A549 (cell line): ENCODE measurements at regions not wholly inside any gene's neighbourhood (a gene's known extent, or its start where the extent isn't known, plus 50 kb on each side); places are given as distances from the start of the nearest gene placed in this dataset.

Experiments
- ATAC-seq, 2 experiments: fragments of 200-7000 bp in 1 of 2; fragments of >200 bp in 1 of 2; cut with Nextera tagmentation in 1 of 2; cut with Tn5 transposase in 1 of 2; 3 replicates each; pipeline versions ENCODE4 v1.8.0 to v1.9.1; 2018 to 2020; ENCODE audit warnings: mild to moderate bottlenecking in 1 of 2, moderate library complexity in 1 of 2
- CTCF ChIA-PET: fragments of 300-600 bp; sonication (Branson Sonifier 250); formaldehyde crosslinking; extraction: SDS; loops from one replicate; lab custom pipeline; 2021; ENCODE audit warnings: antibody characterized with exemption, inconsistent platforms; lab: Yijun Ruan, JAX
- POLR2A ChIA-PET: fragments of 350-600 bp; formaldehyde crosslinking; extraction: SDS; loops from one replicate; lab custom pipeline; 2021; ENCODE audit warnings: antibody characterized with exemption, inconsistent platforms; lab: Yijun Ruan, JAX
- DNase-seq, 2 experiments: peaks; one replicate each; pipeline versions ENCODE4 v3.0.0 to v3.0.0-alpha.2; 2011 to 2016; ENCODE audit warnings: low read depth in 1 of 2, low spot score in 1 of 2
- FAIRE-seq: peaks from 2 replicates; lab custom pipeline; 2011; peaks lifted over from hg19 to GRCh38; lab: Jason Lieb, UNC
- H3K27ac ChIP-seq, 2 experiments: fragments of >200 bp; sonication (Bioruptor Twin); formaldehyde crosslinking; 3 replicates each; pipeline ENCODE4 v1.5.1; 2016 to 2017
- H3K4me1 ChIP-seq: fragments of >200 bp; sonication (Bioruptor Twin); formaldehyde crosslinking; 3 replicates; pipeline ENCODE4 v1.6.1; 2016
- H3K4me2 ChIP-seq: fragments of >200 bp; sonication (Bioruptor Twin); formaldehyde crosslinking; 3 replicates; pipeline ENCODE4 v1.6.1; 2016
- H3K4me3 ChIP-seq: fragments of >200 bp; sonication (Bioruptor Twin); formaldehyde crosslinking; 3 replicates; pipeline ENCODE4 v1.5.1; 2016
- H3K9me3 ChIP-seq: fragments of >200 bp; sonication (Bioruptor Twin); formaldehyde crosslinking; 3 replicates; pipeline ENCODE4 v1.6.1; 2016
- CBX2 ChIP-seq: fragments of 200-600 bp; sonication (generic); IDR thresholded peaks from 2 replicates; pipeline ENCODE4 v1.6.1; 2016; ENCODE audit warnings: low read depth, mild to moderate bottlenecking, borderline replicate concordance
- CHD2 ChIP-seq: fragments of 150-350 bp; IDR thresholded peaks from 2 replicates; pipeline ENCODE4 v1.6.1; 2014; ENCODE audit warnings: low read length; ENCODE audit not compliant: partially characterized antibody
- FOSB ChIP-seq: fragments of 250-450 bp; sonication (Bioruptor Pico); IDR thresholded peaks from 2 replicates; pipeline ENCODE4 v1.5.0; 2020; ENCODE audit warnings: mild to moderate bottlenecking, moderate library complexity
- FOSL2 ChIP-seq, 2 experiments: fragments of 450-650 bp in 1 of 2; fragments of >200 bp in 1 of 2; sonication (Bioruptor Twin) in 1 of 2; formaldehyde crosslinking; IDR thresholded peaks; 2 replicates each; pipeline versions ENCODE4 v1.5.0 to v1.6.1; 2016 to 2020; ENCODE audit warnings: mild to moderate bottlenecking in 1 of 2, moderate library complexity in 1 of 2
- GATA3 ChIP-seq: IDR thresholded peaks from 2 replicates; pipeline ENCODE4 v1.6.1; 2012; ENCODE audit warnings: borderline replicate concordance
- HEYL ChIP-seq: fragments of 250-450 bp; sonication (Bioruptor Pico); IDR thresholded peaks from 2 replicates; pipeline ENCODE4 v1.8.0; 2021; ENCODE audit warnings: mild to moderate bottlenecking, moderate library complexity
- HOXA7 ChIP-seq: fragments of 250-450 bp; sonication (Bioruptor Pico); IDR thresholded peaks from 2 replicates; pipeline ENCODE4 v1.5.0; 2020; ENCODE audit warnings: mild to moderate bottlenecking, moderate library complexity
- HOXB5 ChIP-seq: fragments of 250-450 bp; sonication (Bioruptor Pico); IDR thresholded peaks from 2 replicates; pipeline ENCODE4 v1.5.0; 2020; ENCODE audit warnings: mild to moderate bottlenecking, moderate library complexity
- JUNB ChIP-seq: fragments of >200 bp; sonication (Bioruptor Twin); formaldehyde crosslinking; IDR thresholded peaks from 2 replicates; pipeline ENCODE4 v1.6.1; 2016
- KDM5A ChIP-seq: fragments of 200-600 bp; sonication (generic); IDR thresholded peaks from 2 replicates; pipeline ENCODE4 v1.6.1; 2016; ENCODE audit warnings: antibody characterized with exemption, mild to moderate bottlenecking
- MAFK ChIP-seq: fragments of 450-650 bp; IDR thresholded peaks from 2 replicates; pipeline ENCODE4 v1.6.1; 2014; ENCODE audit not compliant: partially characterized antibody
- NFE2L2 ChIP-seq: fragments of 150-350 bp; conservative IDR thresholded peaks from 2 replicates; pipeline ENCODE4 v1.6.1; 2014; ENCODE audit warnings: low read length
- RAD21 ChIP-seq, 2 experiments: fragments of >200 bp in 1 of 2; sonication (Bioruptor Twin) in 1 of 2; formaldehyde crosslinking in 1 of 2; IDR thresholded peaks in 1 of 2; conservative IDR thresholded peaks in 1 of 2; 2 replicates in 1 of 2; 3 replicates in 1 of 2; pipeline ENCODE4 v1.6.1; 2012 to 2018; ENCODE audit warnings: inconsistent platforms in 1 of 2
- SREBF2 ChIP-seq: fragments of 450-650 bp; IDR thresholded peaks from 2 replicates; pipeline ENCODE4 v1.6.1; 2014; ENCODE audit warnings: mild to moderate bottlenecking, moderate library complexity
- ZFP36 ChIP-seq: fragments of 450-650 bp; IDR thresholded peaks from 2 replicates; pipeline ENCODE4 v1.6.1; 2014; ENCODE audit warnings: borderline replicate concordance; ENCODE audit not compliant: partially characterized antibody
- ZSCAN20 ChIP-seq: fragments of 250-450 bp; sonication (Bioruptor Pico); IDR thresholded peaks from 2 replicates; pipeline ENCODE4 v1.8.0; 2022; ENCODE audit warnings: mild to moderate bottlenecking, moderate library complexity
- WGBS: methylation state at CpG from one replicate; pipeline ENCODE4 v1.1.6; 2017; ENCODE audit errors: missing lambda C conversion rate; 5-methylcytosine and 5-hydroxymethylcytosine counted together
- TF ChIP-seq, protein P1 (sequence below): fragments of 250-450 bp; sonication (Bioruptor Pico); IDR thresholded peaks from 2 replicates; pipeline ENCODE4 v1.5.0; 2021; ENCODE audit warnings: mild to moderate bottlenecking, moderate library complexity, borderline replicate concordance
- TF ChIP-seq, protein P2 (sequence below): fragments of >200 bp; sonication (Bioruptor Twin); formaldehyde crosslinking; IDR thresholded peaks from 3 replicates; pipeline ENCODE4 v1.6.1; 2016
- TF ChIP-seq, protein P3 (sequence below): IDR thresholded peaks from 2 replicates; pipeline ENCODE4 v1.6.1; 2012
- TF ChIP-seq, protein P4 (sequence below): fragments of 200-600 bp; sonication (generic); IDR thresholded peaks from 2 replicates; pipeline ENCODE4 v1.6.1; 2016; ENCODE audit warnings: antibody characterized with exemption, mild to moderate bottlenecking, moderate library complexity

DNA sequence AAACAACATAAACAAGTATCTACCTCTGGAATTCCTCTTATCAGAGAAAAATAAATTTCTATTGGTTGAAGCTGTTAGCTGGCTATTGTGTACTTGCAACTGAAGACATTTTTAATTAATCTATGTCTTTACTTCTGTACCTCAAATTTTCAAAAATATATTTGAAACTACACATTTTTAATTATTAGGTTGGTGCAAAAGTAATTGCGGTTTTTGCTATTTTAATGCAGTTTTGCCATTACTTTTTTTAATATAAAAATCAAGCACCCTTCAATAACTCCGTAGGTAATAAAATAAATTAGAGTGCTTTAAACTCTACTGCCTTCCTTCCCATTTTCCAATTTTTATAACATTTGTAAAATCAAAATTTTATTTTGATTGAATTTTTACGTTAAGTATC is 262.1 kb upstream of the DUSP10 start (continued):
- TF ChIP-seq RAD21 (conservative IDR thresholded peaks at IDR 0.05 in 1 of 2, IDR thresholded peaks at IDR 0.05 in 1 of 2) (no peak), CBX2 (no peak), CHD2 (no peak), HOXA7 (CRISPR knock-in tag) (no peak)

DNA sequence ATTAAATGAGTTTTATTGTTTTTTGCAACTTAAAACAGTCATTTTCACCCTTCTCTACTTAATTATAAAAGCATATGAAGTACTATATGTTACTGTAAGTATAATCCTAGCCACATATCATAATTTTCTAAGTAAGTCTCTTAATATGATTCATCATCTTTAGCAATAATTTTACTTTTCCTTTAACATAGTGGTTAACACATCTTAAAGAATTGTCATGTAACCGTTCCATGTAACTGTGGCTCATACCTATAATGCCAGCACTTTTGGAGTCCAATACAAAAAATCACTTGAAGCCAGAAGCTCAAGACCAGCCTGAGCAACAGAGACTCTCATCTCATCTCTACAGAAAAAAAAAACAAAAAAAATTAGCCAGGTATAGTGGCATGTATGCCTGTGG is 260.6 kb upstream of the DUSP10 start:
- no peak overlapping the region for H3K27ac ChIP-seq
- ChIA-PET CTCF (no interaction called here), POLR2A (no interaction called here)
- TF ChIP-seq, protein P1, sequence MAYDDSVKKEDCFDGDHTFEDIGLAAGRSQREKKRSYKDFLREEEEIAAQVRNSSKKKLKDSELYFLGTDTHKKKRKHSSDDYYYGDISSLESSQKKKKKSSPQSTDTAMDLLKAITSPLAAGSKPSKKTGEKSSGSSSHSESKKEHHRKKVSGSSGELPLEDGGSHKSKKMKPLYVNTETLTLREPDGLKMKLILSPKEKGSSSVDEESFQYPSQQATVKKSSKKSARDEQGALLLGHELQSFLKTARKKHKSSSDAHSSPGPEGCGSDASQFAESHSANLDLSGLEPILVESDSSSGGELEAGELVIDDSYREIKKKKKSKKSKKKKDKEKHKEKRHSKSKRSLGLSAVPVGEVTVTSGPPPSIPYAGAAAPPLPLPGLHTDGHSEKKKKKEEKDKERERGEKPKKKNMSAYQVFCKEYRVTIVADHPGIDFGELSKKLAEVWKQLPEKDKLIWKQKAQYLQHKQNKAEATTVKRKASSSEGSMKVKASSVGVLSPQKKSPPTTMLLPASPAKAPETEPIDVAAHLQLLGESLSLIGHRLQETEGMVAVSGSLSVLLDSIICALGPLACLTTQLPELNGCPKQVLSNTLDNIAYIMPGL: no peak
- TF ChIP-seq SREBF2 (no peak), ZFP36 (no peak)
- DNase-seq (no peak), ATAC-seq (no peak), FAIRE-seq (no peak)
- WGBS: 57% methylated on average over 1 of the region's 1 CpG
- no peaks in the 10 kb centered on the region for H3K9me3 ChIP-seq
- H3K4me1 ChIP-seq: no peaks in the 10 kb centered on the region
- H3K4me3 ChIP-seq: no peak overlapping the region
- no peak overlapping the region for H3K4me2 ChIP-seq

DNA sequence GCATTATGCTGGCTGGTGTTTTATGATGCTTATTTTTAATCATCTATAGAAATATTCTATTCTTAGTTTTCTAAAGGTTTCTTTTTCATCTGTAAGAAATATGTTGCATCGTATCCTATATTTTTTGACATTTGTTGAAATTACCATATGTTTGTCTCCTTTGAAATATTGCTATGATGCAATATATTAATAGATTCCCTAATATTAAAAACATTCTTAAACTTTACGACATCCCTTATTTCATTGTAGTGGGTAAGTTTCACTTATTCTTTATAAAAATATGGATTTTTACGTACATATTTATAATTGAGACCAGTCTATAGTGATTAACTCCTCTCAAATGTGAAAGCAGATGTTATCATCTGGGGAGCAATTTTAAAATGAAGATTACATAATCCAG is 258.2 kb upstream of the DUSP10 start:
- no peaks in the 10 kb centered on the region for H3K9me3 ChIP-seq
- WGBS: 80% methylated on average over 3 of the region's 3 CpGs
- H3K4me1 ChIP-seq: peaks cover 6% of the 10 kb centered on the region; the same call in 2 of the 3 replicates
- H3K27ac ChIP-seq: no peak overlapping the region
- CTCF ChIA-PET: interaction anchor here (0.6 kb wide), 1 partner anchor 1242 kb away, joined by 5 read pairs; no protein-coding TSS in a partner anchor
- H3K4me3 ChIP-seq: no peak overlapping the region
- TF ChIP-seq MAFK (no peak), JUNB (no peak), FOSL2 (IDR thresholded peaks at IDR 0.05) (no peak), FOSL2 (CRISPR knock-in tag; IDR thresholded peaks at IDR 0.05) (no peak), HEYL (CRISPR knock-in tag) (no peak), CBX2 (no peak), HOXB5 (no peak)
- FAIRE-seq (no peak), DNase-seq (no peak), ATAC-seq (no peak)
- H3K4me2 ChIP-seq: no peak overlapping the region
- POLR2A ChIA-PET: no interaction called here

- ATAC-seq (no peak), DNase-seq (no peak), FAIRE-seq (no peak)
- no peaks in the 10 kb centered on the region for H3K9me3 ChIP-seq
- H3K4me1 ChIP-seq: peaks cover 6% of the 10 kb centered on the region; the same call in 2 of the 3 replicates
- ChIA-PET POLR2A (no interaction called here), CTCF (no interaction called here)
- no peak overlapping the region for H3K4me3 ChIP-seq
- WGBS: 74% methylated on average over 6 of the region's 6 CpGs
- TF ChIP-seq GATA3: no peak
- no peak for TF ChIP-seq ZSCAN20 (CRISPR knock-in tag)
- TF ChIP-seq HEYL (CRISPR knock-in tag): no peak
- TF ChIP-seq SREBF2: no peak
- no peak for TF ChIP-seq NFE2L2
- TF ChIP-seq, protein P2, sequence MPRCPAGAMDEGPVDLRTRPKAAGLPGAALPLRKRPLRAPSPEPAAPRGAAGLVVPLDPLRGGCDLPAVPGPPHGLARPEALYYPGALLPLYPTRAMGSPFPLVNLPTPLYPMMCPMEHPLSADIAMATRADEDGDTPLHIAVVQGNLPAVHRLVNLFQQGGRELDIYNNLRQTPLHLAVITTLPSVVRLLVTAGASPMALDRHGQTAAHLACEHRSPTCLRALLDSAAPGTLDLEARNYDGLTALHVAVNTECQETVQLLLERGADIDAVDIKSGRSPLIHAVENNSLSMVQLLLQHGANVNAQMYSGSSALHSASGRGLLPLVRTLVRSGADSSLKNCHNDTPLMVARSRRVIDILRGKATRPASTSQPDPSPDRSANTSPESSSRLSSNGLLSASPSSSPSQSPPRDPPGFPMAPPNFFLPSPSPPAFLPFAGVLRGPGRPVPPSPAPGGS: no peak
- TF ChIP-seq MAFK: no peak
- no peak for TF ChIP-seq KDM5A
- no peak for TF ChIP-seq FOSB
- TF ChIP-seq, protein P3, sequence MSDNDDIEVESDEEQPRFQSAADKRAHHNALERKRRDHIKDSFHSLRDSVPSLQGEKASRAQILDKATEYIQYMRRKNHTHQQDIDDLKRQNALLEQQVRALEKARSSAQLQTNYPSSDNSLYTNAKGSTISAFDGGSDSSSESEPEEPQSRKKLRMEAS: no peak
- TF ChIP-seq, protein P4, sequence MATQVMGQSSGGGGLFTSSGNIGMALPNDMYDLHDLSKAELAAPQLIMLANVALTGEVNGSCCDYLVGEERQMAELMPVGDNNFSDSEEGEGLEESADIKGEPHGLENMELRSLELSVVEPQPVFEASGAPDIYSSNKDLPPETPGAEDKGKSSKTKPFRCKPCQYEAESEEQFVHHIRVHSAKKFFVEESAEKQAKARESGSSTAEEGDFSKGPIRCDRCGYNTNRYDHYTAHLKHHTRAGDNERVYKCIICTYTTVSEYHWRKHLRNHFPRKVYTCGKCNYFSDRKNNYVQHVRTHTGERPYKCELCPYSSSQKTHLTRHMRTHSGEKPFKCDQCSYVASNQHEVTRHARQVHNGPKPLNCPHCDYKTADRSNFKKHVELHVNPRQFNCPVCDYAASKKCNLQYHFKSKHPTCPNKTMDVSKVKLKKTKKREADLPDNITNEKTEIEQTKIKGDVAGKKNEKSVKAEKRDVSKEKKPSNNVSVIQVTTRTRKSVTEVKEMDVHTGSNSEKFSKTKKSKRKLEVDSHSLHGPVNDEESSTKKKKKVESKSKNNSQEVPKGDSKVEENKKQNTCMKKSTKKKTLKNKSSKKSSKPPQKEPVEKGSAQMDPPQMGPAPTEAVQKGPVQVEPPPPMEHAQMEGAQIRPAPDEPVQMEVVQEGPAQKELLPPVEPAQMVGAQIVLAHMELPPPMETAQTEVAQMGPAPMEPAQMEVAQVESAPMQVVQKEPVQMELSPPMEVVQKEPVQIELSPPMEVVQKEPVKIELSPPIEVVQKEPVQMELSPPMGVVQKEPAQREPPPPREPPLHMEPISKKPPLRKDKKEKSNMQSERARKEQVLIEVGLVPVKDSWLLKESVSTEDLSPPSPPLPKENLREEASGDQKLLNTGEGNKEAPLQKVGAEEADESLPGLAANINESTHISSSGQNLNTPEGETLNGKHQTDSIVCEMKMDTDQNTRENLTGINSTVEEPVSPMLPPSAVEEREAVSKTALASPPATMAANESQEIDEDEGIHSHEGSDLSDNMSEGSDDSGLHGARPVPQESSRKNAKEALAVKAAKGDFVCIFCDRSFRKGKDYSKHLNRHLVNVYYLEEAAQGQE: no peak
- H3K4me2 ChIP-seq: no peak overlapping the region
- no peak overlapping the region for H3K27ac ChIP-seq
Observed at GRCh38 chr1:221998781-221999180, 256.9 kb upstream of the DUSP10 start.
